ENCODE measurements at regions not wholly inside any gene's neighbourhood (a gene's known extent, or its start where the extent isn't known, plus 50 kb on each side); places are given as distances from the start of the nearest gene placed in this dataset.

DNA sequence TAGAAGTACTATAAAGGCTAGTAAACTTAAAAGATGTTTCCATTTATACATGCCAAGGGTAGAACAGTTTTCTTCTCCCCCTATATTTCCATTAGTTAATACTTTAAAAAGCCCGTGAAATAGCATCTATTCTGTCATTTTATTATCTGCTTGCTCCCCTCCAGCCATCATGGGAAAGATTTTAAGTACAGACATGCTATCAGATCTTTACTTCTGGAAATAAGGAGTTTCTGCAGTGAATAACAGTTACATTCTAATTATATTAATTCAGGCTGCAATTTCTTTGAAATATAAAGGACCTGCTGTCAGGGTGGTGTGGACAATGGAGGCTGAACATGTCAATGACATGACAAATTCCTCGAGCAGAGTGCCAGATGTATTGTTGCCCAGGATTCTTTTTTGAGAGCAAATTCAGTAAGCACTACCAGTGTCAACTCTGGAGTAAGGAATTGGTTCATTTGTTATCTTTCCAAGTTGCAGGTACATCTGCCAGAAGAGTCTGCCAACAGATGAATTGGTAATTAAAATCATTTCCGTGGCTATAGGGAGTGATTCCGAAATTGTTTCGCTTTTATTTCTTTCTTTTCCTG is 151.3 kb downstream of the BTG1 start:
- 93% methylated on average over 5 of the region's 5 CpGs for WGBS
- H3K36me3 ChIP-seq (ENCODE audit: control insufficient read depth in 4 of 4, insufficient read depth in 3 of 4, low read depth in 1 of 4, low read length in 3 of 4), result no peaks in the 10 kb centered on the region
- no peaks in the 10 kb centered on the region for H3K9me3 ChIP-seq (ENCODE audit: control insufficient read depth in 4 of 4, low read length in 3 of 4)
- no peak for DNase-seq (ENCODE audit: low spot score)
- no peak overlapping the region for H3K4me3 ChIP-seq (ENCODE audit: low read depth in 1 of 3, low read length in 3 of 3)
- no peaks in the 10 kb centered on the region for H3K27me3 ChIP-seq (ENCODE audit: control insufficient read depth in 4 of 4, insufficient read depth in 4 of 4, low read length in 3 of 4)
- no peak overlapping the region for H3K9ac ChIP-seq (ENCODE audit: low read depth in 1 of 2, low read length in 2 of 2)
- H3K27ac ChIP-seq (ENCODE audit: low read depth in 1 of 2, low read length in 2 of 2), result no peak overlapping the region
- no peaks in the 10 kb centered on the region for H3K4me1 ChIP-seq (ENCODE audit: control insufficient read depth in 4 of 4, insufficient read depth in 4 of 4, low read length in 3 of 4)
- TF ChIP-seq JUND (IDR thresholded peaks at IDR 0.05) (no peak), FOXA2 (IDR thresholded peaks at IDR 0.05) (no peak), MAX (IDR thresholded peaks at IDR 0.05) (no peak), RXRA (IDR thresholded peaks at IDR 0.05) (no peak), YY1 (IDR thresholded peaks at IDR 0.05) (no peak), SP1 (IDR thresholded peaks at IDR 0.05) (no peak), FOXA1 (IDR thresholded peaks at IDR 0.05) (no peak), TAF1 (conservative IDR thresholded peaks at IDR 0.05) (no peak), NR2F2 (IDR thresholded peaks at IDR 0.05) (no peak), GABPA (IDR thresholded peaks at IDR 0.05 in 1 of 2, conservative IDR thresholded peaks at IDR 0.05 in 1 of 2) (no peak)
- TF ChIP-seq, protein P1, sequence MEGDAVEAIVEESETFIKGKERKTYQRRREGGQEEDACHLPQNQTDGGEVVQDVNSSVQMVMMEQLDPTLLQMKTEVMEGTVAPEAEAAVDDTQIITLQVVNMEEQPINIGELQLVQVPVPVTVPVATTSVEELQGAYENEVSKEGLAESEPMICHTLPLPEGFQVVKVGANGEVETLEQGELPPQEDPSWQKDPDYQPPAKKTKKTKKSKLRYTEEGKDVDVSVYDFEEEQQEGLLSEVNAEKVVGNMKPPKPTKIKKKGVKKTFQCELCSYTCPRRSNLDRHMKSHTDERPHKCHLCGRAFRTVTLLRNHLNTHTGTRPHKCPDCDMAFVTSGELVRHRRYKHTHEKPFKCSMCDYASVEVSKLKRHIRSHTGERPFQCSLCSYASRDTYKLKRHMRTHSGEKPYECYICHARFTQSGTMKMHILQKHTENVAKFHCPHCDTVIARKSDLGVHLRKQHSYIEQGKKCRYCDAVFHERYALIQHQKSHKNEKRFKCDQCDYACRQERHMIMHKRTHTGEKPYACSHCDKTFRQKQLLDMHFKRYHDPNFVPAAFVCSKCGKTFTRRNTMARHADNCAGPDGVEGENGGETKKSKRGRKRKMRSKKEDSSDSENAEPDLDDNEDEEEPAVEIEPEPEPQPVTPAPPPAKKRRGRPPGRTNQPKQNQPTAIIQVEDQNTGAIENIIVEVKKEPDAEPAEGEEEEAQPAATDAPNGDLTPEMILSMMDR (IDR thresholded peaks at IDR 0.05; ENCODE audit: low read depth, low read length, missing input control), result no peak
- TF ChIP-seq, protein P2, sequence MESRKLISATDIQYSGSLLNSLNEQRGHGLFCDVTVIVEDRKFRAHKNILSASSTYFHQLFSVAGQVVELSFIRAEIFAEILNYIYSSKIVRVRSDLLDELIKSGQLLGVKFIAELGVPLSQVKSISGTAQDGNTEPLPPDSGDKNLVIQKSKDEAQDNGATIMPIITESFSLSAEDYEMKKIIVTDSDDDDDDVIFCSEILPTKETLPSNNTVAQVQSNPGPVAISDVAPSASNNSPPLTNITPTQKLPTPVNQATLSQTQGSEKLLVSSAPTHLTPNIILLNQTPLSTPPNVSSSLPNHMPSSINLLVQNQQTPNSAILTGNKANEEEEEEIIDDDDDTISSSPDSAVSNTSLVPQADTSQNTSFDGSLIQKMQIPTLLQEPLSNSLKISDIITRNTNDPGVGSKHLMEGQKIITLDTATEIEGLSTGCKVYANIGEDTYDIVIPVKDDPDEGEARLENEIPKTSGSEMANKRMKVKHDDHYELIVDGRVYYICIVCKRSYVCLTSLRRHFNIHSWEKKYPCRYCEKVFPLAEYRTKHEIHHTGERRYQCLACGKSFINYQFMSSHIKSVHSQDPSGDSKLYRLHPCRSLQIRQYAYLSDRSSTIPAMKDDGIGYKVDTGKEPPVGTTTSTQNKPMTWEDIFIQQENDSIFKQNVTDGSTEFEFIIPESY (IDR thresholded peaks at IDR 0.05), result no peak

- DNase-seq (ENCODE audit: low spot score), result no peak
- Histone ChIP-seq H3K9ac (ENCODE audit: low read depth in 1 of 2, low read length in 2 of 2) (no peak overlapping the region), H3K27ac (ENCODE audit: low read depth in 1 of 2, low read length in 2 of 2) (no peak overlapping the region), H3K4me1 (ENCODE audit: control insufficient read depth in 4 of 4, insufficient read depth in 4 of 4, low read length in 3 of 4) (no peaks in the 10 kb centered on the region), H3K4me3 (ENCODE audit: low read depth in 1 of 3, low read length in 3 of 3) (no peak overlapping the region), H3K9me3 (ENCODE audit: control insufficient read depth in 4 of 4, low read length in 3 of 4) (no peaks in the 10 kb centered on the region), H3K36me3 (ENCODE audit: control insufficient read depth in 4 of 4, insufficient read depth in 3 of 4, low read depth in 1 of 4, low read length in 3 of 4) (no peaks in the 10 kb centered on the region), H3K27me3 (ENCODE audit: control insufficient read depth in 4 of 4, insufficient read depth in 4 of 4, low read length in 3 of 4) (no peaks in the 10 kb centered on the region)
- WGBS, result 91% methylated on average over 6 of the region's 6 CpGs
- no peak for TF ChIP-seq FOXA1 (IDR thresholded peaks at IDR 0.05)
- TF ChIP-seq MAX (IDR thresholded peaks at IDR 0.05), result no peak
- TF ChIP-seq RXRA (IDR thresholded peaks at IDR 0.05), result no peak
- no peak for TF ChIP-seq NR2F2 (IDR thresholded peaks at IDR 0.05)
- TF ChIP-seq TAF1 (conservative IDR thresholded peaks at IDR 0.05), result no peak
- TF ChIP-seq REST (IDR thresholded peaks at IDR 0.05), result no peak
- no peak for TF ChIP-seq RAD21 (IDR thresholded peaks at IDR 0.05)
- TF ChIP-seq, protein P1 (IDR thresholded peaks at IDR 0.05; ENCODE audit: low read depth, low read length, missing input control), result no peak
- TF ChIP-seq, protein P2 (IDR thresholded peaks at IDR 0.05), result no peak
- no peak for TF ChIP-seq HNF4A (conservative IDR thresholded peaks at IDR 0.05)
Observed at GRCh38 chr12:91993287-91994017, 152.2 kb downstream of the BTG1 start.

All from liver (tissue), 8 donors.